ENCODE measurements at regions not wholly inside any gene's neighbourhood (a gene's known extent, or its start where the extent isn't known, plus 50 kb on each side); places are given as distances from the start of the nearest gene placed in this dataset.

DNA sequence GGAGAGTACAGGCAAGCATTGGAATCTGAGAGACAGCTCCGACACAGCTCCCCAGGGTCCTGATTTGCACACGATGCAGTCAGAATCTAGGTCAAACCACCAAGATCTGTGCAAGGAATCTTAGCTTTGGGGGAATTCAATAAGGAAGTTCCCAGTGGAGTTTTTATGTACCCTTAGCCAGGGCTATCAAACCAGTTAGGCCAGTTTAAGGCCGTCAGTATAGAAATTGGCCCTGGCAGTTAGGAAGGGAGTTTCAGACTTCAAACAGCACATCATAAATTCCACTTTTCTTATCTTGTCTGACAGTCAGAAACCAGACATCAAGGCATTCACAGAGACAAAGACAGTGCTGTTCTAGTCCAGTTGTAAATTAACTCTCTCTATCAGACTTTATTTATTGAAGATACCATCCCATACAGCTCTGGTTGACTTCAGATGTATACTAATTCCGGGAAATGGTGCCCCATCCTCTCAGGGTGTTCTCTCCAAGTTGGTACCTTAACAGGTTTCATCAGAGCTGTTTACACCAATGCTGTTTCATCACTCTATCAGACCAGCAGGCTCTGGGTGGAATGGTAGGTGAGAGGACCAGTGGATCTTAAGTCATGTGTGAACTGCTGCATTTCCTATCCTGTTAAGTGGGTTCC lies 157.5 kb upstream of the ATF7IP start:
- TF ChIP-seq EZH2 (IDR thresholded peaks at IDR 0.05) (no peak), POLR2AphosphoS5 (IDR thresholded peaks at IDR 0.05; ENCODE audit: borderline replicate concordance, low read depth, low read length) (no peak)
